ENCODE measurements at regions not wholly inside any gene's neighbourhood (a gene's known extent, or its start where the extent isn't known, plus 50 kb on each side); places are given as distances from the start of the nearest gene placed in this dataset.

- no peak for TF ChIP-seq CTCF (IDR thresholded peaks at IDR 0.05; ENCODE audit: low read depth, low read length, missing input control)
- TF ChIP-seq FOXA1 (IDR thresholded peaks at IDR 0.05) = no peak
- TF ChIP-seq HNF4G (IDR thresholded peaks at IDR 0.05) = no peak
- TF ChIP-seq MAX (IDR thresholded peaks at IDR 0.05) = no peak
- TF ChIP-seq RAD21 (IDR thresholded peaks at IDR 0.05) = no peak
These were observed 151.8 kb upstream of the CADM1 start for GRCh38 chr11:115656041-115656440.
